Lower leg skin (tissue), 4 donors: ENCODE measurements at regions not wholly inside any gene's neighbourhood (a gene's known extent, or its start where the extent isn't known, plus 50 kb on each side); places are given as distances from the start of the nearest gene placed in this dataset.

Experiments
- DNase-seq, 2 donors: peaks; one replicate each; pipeline ENCODE4 v3.0.0-alpha.2; 2019; ENCODE audit warnings: low spot score in 2 of 2
- H3K4me3 ChIP-seq: fragments of 200-600 bp; sonication (generic); 2 replicates; pipeline ENCODE4 v1.5.1; 2017; ENCODE audit warnings: mild to moderate bottlenecking, low read depth; ENCODE audit not compliant: poor library complexity, severe bottlenecking
- CTCF ChIP-seq, 3 donors: fragments of 450-650 bp; IDR thresholded peaks; one replicate each; pipeline ENCODE4 v1.5.1; 2016; ENCODE audit warnings: antibody characterized with exemption in 3 of 3, mild to moderate bottlenecking in 3 of 3, moderate library complexity in 2 of 3
- POLR2A ChIP-seq, 2 donors: fragments of 450-650 bp; IDR thresholded peaks; one replicate each; pipeline ENCODE4 v1.6.1; 2016 to 2017; ENCODE audit warnings: antibody characterized with exemption in 2 of 2, mild to moderate bottlenecking in 1 of 2, moderate library complexity in 1 of 2
- WGBS, 2 donors: methylation state at CpG; one replicate each; pipeline ENCODE4 v1.1.5; 2018; 5-methylcytosine and 5-hydroxymethylcytosine counted together
- intact Hi-C: fragments of 100-400 bp; cut with DNase I; formaldehyde crosslinking; loops from one replicate; pipeline ENCODE4 v1.15.0; 2023; ENCODE audit warnings: low total_unique reads

DNA sequence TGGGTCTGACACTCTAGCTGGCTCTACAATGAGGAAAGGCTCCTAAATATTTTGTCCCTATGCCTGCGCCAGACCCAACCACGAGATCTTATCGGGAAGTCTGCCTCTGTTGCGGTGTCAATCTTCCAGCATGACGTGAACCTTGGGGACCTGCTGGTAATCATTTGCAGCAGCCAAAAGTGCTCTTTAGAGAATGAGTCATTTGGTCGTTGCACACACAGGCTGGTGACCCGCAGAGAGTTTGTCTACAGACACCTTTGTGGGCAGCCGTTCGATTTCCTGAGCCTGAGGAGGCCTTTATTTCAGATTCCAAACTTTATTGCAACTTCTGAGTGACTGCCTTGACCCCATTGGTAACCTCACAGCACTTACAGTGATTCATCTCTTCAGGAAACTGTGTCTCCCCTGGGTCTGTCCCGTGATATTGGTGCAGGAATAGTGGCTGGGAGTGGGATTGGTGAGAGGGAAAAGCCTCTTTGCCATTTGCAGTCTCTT, 326.1 kb downstream of the NSG2 start:
- TF ChIP-seq POLR2A (IDR thresholded peaks at IDR 0.05) (no peak), CTCF (IDR thresholded peaks at IDR 0.05) (no peak)
- no peak overlapping the region for H3K4me3 ChIP-seq
- 55 to 65% methylated on average over 10 of the region's 10 CpGs for WGBS, 2 donors
- DNase-seq, result no peak
- intact Hi-C loops, result no loop called here

DNA sequence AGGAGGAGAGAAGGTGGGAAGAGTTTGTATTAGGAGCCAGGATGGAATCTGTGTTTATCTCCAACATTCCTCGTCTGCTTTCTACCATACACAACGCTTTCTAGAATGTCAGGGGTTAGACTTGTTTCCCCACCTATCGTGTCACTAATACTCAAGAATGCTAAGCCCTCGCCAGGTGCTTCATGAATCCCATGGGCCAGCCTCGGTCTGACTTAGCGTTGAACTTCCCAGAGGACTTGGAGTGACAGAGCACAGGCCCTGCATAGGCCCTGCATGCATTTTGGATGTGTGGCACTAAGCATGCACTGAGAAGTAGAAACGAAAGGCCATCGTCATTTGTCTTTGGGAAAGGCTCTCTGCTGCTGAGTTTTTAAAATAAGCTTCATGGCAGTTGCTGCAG, 328.7 kb downstream of the NSG2 start:
- DNase-seq, result no peak
- 73 to 74% methylated on average over 8 of the region's 8 CpGs for WGBS, 2 donors
- TF ChIP-seq POLR2A (IDR thresholded peaks at IDR 0.05) (no peak), CTCF (IDR thresholded peaks at IDR 0.05) (no peak)
- no peak overlapping the region for H3K4me3 ChIP-seq
- intact Hi-C loops, result no loop called here

DNA sequence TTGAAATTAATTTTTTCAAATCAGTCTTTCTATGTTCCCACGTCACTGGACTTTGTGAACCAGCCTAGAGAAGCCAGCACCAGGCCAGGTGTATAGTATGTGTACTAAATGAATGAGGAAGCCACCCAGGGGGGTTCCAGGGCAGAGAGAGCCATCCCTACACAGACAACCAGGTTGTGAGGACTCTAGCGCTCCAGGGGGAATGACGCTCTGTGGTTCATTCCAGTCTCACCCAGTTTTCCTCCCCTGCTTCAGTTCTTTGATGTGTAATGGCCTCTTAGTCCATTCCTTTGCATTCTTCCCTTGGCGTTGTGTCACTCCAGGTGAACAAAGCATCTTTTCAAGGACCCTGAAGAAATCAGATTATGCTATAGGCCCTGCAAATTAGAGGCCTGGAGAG, 330.6 kb downstream of the NSG2 start:
- intact Hi-C loops, result no loop called here
- H3K4me3 ChIP-seq, result no peak overlapping the region
- WGBS, 2 donors, result 82 to 84% methylated on average over 4 of the region's 4 CpGs
- TF ChIP-seq CTCF (IDR thresholded peaks at IDR 0.05) (no peak), POLR2A (IDR thresholded peaks at IDR 0.05) (no peak)
- DNase-seq, result no peak

DNA sequence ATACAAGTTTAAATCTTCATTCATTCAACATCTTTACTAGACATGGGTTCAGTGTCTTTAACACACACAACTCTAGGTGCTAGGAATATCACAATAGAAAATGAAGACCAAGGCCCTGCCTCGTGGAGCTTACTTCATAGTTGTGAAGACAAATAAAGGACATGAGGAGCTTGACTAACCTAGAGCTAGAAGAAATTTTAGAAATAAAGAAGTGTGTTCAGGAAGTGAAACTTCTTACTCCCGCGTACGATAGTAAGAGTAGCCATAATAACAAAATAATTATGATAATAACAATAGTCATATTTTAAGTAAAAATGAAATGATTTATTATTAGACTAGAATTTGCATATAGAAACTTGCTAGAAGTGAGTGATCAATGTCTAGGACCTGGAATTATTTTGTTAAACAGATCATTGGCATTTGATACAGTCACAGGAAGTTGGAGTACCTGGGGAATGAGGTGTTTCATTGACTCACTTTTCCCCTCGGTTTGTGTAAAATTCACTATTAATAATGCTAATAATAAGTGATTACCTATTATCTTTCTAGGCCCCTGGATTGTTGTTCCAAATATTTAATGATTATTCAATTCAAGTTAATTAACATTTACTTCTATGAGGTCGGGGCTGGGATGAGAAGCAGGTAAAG, 331.3 kb downstream of the NSG2 start:
- 69 to 77% methylated on average over 6 of the region's 6 CpGs for WGBS, 2 donors
- TF ChIP-seq CTCF (IDR thresholded peaks at IDR 0.05), result no peak
- H3K4me3 ChIP-seq, result no peak overlapping the region
- intact Hi-C loops, result no loop called here
- no peak for DNase-seq

- TF ChIP-seq POLR2A (IDR thresholded peaks at IDR 0.05) (no peak), CTCF (IDR thresholded peaks at IDR 0.05) (no peak)
- 67 to 73% methylated on average over 4 of the region's 4 CpGs for WGBS, 2 donors
These were observed 332.8 kb downstream of the NSG2 start for GRCh38 chr5:174378121-174378874.

More at GRCh38 chr5:174378121-174378874, 332.8 kb downstream of the NSG2 start:
- no peak for DNase-seq
- H3K4me3 ChIP-seq, result no peak overlapping the region
- intact Hi-C loops, result no loop called here
